SHP77 treated with DMSO at 0.1 percent for 48 hours (cell line): ENCODE measurements at regions not wholly inside any gene's neighbourhood (a gene's known extent, or its start where the extent isn't known, plus 50 kb on each side); places are given as distances from the start of the nearest gene placed in this dataset.

Experiments
- DNase-seq: peaks from one replicate; lab custom pipeline; 2025; lab: John Stamatoyannopoulos, UW

DNA sequence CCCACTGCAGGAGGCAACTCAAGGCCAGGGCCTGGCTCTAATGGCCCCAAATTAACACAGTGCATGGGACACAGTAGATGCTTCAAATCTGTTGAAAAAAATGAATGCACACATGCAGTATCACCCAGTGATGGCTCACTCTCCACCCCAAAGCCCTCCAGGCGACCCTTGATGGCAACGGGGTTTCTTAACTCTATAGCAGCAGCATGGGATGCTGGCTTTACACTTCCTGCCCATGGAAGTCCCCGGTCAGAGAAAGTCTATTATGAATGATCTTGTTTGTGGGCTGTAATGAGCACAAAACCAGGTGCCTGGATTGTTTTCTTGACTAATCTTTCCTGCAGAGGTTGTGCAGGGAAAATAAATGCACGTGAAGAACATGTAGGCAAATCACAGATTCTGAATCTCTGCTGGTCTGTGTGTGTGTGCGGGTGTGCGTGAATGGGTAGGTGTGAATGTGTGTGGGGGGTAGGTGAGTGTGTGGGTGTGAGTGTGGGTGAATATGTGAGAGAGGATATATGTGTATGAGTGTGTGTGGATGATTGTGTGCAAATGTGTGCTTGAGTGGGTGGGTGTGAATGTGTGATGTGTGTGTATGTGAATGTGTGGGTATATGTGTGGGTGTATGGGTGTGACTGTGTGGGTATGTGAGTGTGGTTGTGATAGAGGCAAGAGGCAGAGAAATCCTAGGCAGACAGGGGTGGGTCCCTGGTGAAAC is 60.1 kb upstream of the MLN start:
- DNase-seq = no peak

DNA sequence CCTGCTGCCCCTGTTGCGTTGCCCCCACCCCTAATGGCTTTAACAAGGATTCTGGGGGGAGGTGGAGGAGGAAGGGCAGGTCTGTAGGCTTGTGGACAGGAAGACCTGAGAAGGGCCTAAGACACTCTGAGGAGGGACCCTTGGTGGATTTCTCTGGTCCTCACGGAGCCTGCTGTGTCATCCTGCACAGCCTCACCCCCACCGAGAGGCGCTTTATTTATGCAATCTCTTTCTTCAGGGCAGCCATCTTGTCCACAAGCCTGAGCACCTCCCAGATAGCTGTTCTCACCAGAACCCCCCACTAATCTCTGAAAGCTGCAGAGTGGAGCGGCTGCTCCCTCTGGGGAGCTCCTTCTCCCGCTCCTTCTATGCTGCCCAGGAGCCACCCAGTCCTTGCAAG is 59.3 kb upstream of the MLN start:
- DNase-seq = no peak

DNA sequence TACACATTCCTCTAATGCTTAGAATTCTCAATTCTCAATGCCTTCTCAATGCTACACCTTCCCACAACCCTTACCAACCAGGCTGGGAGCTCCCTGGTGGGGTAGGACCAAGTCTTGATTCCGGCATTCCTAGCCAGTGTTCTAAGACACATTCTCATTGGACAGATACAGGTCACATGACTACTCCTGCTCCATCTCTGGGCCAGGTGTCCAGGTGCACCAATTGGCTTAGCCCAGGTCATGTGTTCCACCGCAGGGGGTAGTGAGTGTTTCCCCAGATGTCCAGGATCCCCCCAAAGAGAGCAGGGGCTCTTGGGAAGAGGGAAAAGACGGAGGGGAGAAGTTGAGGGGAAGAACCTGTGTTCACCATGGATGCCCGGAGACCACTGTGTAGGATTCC is 58.7 kb upstream of the MLN start:
- no peak for DNase-seq

DNA sequence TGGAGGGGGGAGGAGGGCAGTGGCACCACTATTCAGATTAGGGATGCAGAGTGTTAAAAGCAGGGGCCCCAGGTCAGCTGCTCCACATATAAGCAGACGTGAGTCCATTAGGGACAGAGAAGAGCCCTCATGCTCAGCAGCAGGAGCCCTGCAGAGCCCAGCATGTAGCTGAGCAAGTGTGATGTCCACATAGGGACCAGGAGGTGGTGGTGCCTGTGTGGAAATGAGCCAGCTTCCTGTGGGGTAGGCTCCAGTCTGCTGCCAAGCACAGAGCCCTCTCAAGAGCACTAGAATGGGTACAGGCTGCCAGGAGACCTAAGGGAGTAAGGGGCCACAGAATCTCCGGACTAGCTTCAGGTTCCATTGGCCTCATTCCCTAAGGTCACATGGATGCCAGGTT is 57.9 kb upstream of the MLN start:
- no peak for DNase-seq

DNA sequence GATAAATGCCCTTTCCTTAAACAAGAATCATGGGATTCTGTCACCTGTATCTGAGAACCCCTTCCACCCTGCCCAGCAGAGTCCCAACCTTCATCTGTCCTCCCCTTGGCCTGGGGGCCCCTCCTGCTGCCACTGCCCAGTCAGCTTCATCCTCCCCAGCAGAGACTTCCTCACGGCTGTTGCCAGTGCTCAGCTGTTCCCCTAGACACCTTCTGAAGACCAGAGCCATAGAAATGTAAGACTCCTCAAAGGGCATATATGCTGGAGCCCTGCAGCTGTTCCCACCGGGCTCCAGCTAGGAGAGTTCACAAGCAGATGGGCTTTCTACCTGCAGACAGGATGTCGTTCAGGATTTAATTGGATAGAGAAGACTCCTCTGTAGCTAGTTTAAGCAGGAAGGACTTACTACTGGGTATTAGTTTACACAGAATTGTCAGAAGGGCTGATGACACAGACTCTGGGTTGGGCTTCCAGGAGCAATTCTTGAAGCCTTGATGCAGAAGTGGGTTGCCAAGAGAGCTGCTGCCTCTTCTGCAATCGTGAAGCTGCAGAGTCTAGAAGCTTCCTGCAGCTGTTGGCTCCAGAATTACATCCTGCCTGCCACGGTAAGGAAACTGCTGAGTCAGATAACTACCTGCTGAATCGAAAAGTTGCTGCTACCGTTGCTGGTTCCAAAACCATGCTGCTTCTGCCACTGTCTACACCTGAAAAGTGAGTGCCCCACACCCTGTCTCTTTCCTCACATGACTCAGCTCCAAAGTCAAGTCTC is 57.1 kb upstream of the MLN start:
- DNase-seq = no peak

DNA sequence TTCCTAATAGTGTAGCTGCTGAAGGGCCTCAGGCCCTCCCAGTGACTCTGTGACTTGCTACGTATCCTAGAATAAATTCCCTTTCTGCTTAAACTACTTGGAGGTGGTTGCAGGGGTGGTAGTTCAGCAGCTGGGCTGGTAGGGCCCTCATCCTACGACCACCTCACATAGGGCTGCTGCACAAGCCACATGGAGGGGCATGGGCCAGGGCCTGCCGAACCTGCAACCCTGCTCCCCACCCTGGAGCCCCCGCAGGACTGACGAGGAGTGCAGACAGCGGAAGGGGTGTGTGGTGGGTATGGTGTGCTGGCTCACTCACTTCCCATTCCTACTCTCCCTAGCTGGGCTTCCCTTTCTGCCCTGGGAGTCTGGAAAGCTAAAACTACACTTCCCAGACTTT is 56.2 kb upstream of the MLN start:
- no peak for DNase-seq

DNA sequence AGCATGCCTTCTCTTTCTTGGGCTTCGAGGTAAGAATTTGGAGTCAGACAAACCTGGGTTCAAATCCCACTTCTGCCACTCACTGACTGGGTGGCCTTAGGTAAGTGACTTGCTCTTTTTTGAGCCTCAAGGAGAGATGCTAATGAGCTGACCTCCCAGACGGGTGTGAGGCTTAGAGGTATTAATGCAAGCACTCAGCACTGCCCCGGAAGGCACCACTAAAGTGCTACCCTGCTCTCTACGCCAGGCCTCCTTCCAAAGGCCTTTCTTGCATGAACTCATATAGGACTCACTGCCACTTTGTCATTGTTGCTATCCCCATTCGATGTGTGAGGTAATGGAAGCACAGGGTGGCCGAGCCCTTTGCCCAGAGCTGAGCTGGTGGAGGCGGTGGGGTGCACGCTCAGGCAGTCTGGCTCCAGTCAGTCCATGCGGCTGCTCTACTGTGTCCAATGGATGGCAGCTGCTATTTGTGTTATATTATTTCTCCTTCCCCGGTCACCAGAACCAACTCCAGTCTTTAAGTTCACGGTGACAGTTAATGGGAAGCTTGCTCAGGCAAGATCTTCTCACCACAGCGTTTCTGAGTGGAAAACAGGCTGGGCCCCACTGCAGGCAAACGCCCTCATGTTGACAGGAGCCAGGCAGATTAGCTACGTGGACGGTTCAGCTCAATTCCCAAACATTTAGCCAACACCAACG is 55.2 kb upstream of the MLN start:
- DNase-seq = no peak

DNA sequence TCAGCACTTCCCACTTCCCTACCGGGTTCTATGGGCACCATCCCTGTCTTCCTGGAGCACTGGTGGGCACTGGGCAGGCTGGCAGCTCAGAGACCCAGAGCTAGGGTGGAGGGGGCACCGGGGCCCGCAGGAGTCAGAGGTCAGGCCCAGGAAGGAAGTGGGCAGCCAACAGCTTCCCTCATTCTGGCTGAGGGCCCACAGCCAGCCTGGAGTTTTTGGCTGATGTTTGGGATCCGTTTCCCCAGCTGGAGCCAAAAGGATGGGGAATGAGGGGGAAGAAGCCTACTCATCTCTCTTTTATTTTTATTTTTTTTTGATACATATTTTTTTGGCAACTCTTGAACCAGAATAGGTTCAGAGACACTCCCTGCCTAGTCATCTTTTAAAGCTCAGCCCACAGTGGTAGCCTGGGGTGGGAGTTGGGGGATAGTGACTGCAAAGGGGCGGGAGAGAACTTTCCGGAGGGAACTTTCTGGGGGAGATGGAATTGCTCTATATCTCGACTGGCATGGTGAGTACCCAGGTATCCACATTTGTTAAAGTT is 54.2 kb upstream of the MLN start:
- DNase-seq = no peak

DNA sequence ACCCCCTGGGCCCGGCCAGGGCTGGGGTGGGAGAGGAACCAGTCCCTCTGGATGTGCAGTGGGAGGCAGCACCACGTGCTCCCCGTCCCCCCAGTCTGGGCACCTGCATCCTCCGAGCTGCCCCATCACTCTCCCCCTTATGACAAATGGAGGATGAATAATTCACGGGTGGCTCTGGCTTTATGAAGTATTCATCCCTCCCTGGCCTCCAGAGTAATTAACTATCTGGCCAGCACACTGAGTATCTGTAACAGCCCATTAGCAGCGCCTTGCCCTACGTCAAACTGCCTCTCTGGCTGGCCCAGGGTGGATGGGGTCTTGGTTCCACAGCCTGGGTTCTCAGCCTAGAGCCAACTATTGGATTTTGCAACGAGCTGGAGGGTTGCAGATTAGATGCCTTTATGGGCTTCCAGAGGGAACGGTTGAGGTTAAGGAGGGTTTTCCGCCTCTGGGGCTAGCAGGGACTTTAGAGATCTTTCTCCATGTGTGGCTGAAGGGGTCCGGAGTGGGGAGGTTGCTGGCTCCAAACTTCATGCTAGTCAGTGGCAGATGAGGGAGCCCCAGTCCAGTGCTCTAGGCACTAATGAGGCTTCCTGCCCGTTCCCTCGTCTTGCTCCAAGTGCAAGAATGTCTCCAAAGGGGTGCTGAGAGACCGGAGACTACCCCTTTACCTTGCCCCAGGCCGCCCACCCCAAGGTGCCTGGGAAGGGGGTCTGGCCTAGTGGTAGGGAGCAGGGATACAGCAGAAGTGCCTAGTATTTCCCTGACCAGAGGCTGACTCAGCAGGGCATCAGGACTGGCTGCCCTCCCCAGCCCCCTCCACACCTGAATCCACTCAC is 53.5 kb upstream of the MLN start:
- no peak for DNase-seq

DNA sequence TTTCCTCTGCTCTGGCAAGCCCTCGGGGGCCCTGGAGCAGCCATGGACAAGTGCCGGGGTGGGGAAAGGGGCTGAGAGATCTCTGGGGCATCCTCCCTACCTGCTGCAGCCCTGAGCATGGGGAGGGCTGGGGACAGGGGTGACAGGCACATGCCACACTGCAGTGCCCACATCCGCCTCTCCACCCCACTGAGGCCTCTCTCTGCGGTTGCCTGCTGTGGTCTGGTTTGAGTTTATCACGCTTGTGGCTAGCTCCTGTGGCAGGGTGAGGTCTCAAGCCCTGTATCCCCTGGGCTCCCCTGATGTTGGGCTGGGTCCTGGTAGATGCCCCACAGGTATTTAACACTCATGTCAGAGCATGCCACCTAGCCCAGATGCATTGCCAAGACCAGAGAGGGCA is 52.9 kb upstream of the MLN start:
- no peak for DNase-seq

DNA sequence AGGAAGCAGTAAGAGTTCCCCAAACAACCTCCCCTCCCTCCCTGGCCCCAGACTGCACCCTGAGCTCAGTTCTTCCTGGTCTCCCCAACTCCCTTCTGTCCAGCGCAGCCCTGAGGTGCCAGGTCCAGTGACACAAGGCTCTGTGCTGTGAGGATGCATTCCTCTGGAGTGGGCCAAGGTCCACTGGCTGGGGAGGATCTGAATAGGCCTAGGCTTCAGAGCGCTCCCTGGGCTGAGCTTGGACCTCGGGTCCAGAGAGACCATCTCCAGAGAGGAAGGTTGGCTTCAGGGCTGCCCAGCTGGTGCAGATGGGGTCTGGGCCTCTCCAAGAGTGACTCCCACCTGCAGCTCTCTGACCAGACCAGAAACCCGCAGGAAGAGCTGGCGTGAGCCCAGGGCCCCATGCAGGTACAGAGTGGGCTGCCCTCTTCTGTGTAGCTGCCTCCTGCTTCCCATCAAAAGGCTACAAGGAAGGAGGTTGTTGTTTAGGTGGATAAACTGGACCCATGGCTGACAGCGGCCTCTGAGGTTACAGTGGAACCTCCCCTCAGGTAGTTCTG is 52.3 kb upstream of the MLN start:
- DNase-seq = no peak

DNA sequence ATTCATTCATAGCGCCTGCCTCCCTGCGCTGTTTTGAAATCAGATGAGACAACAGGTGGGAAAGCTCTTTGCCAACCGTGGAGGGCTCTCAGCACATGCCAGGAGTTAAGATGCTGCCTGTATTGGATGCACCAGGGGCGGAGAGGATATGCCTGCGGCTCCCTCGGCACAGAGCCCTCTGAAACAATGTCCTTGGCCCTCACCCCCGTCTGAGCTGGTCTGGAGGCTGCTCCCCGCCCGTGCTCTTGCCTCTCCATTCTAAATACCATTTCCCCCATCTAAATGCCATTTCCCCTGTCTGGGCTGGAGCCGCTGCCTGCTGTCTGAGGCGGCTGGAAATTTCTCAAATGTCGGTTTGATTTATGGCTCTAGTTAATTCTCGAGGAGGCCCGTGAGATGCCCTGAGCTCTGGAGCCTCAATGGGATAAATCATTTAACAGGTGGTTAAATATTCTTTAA is 50.8 kb upstream of the MLN start:
- DNase-seq = no peak

DNA sequence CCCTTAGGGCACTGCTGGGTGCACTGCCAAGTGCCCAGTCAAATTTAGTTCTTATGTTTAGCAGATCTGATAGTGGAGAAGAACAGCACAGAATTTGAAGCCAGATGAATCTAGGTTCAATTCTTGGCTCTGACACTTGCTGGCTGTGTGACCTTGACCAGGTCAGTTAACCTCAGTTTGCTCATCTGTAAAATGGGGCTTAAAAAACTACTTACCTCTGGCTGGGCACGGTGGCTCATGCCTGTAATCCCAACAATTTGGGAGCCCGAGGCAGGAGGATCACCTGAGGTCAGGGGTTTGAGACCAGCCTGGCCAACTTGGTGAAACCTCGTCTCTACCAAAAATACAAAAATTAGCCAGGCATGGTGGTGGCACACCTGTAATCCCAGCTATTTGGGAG is 49.9 kb upstream of the MLN start:
- DNase-seq = no peak
